ENCODE measurements at regions not wholly inside any gene's neighbourhood (a gene's known extent, or its start where the extent isn't known, plus 50 kb on each side); places are given as distances from the start of the nearest gene placed in this dataset.
"Not testable (repeated sequence)": the region's sequence is repeated elsewhere in the genome, so short reads cannot be mapped to it uniquely, and the experiment has no call there.

GRCh38 chr12:11987901-11988300 is 82.8 kb upstream of the BCL2L14 start:
- Histone ChIP-seq H3K9me3 (ENCODE audit: control insufficient read depth, low read length) (no peaks in the 10 kb centered on the region), H3K4me3 (ENCODE audit: low read length in 2 of 2) (no peak overlapping the region), H3K36me3 (ENCODE audit: control insufficient read depth in 1 of 2, insufficient read depth in 2 of 2, low read length in 1 of 2) (no peaks in the 10 kb centered on the region), H3K27ac (ENCODE audit: low read depth in 1 of 2, low read length in 2 of 2) (no peak overlapping the region), H3K4me1 (ENCODE audit: control insufficient read depth in 1 of 2, insufficient read depth in 2 of 2, low read length in 2 of 2) (no peaks in the 10 kb centered on the region), H3K27me3 (ENCODE audit: control insufficient read depth in 1 of 2, insufficient read depth in 2 of 2, low read length in 1 of 2) (no peaks in the 10 kb centered on the region)
- WGBS, 2 donors, result 74 to 75% methylated on average over 4 of the region's 4 CpGs
- intact Hi-C loops (cut with DNase I), result no loop called here
- no peak for DNase-seq
- ATAC-seq (ENCODE audit: low FRiP score), result no peak

DNA sequence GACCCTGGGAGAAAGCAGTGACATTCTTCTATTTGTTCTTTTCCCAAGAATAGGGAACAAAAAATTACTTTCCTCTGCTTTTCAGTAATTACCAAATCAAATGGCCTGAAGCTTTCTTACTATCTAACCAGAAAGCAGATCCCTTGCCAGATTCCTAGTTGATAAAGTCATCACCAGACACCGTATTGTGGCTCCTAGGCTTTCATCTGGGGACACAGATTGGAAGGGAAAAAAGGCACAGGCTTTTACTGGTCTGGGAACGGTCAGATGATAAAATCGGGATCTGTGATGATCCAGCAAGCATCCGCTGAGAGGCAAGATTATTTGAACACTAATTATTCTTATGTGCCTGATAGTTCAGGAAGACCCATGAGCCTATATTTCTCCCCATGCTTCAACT is 79.1 kb upstream of the BCL2L14 start:
- H3K27me3 ChIP-seq (ENCODE audit: control insufficient read depth in 1 of 2, insufficient read depth in 2 of 2, low read length in 1 of 2), result no peaks in the 10 kb centered on the region
- no peak overlapping the region for H3K27ac ChIP-seq (ENCODE audit: low read depth in 1 of 2, low read length in 2 of 2)
- intact Hi-C loops (cut with DNase I), result no loop called here
- WGBS, 2 donors, result 83 to 86% methylated on average over 4 of the region's 4 CpGs
- ATAC-seq (ENCODE audit: low FRiP score), result no peak
- H3K36me3 ChIP-seq (ENCODE audit: control insufficient read depth in 1 of 2, insufficient read depth in 2 of 2, low read length in 1 of 2), result no peaks in the 10 kb centered on the region
- H3K4me3 ChIP-seq (ENCODE audit: low read length in 2 of 2), result no peak overlapping the region
- no peak for DNase-seq
- H3K4me1 ChIP-seq (ENCODE audit: control insufficient read depth in 1 of 2, insufficient read depth in 2 of 2, low read length in 2 of 2), result no peaks in the 10 kb centered on the region
- H3K9me3 ChIP-seq (ENCODE audit: control insufficient read depth, low read length), result no peaks in the 10 kb centered on the region

DNA sequence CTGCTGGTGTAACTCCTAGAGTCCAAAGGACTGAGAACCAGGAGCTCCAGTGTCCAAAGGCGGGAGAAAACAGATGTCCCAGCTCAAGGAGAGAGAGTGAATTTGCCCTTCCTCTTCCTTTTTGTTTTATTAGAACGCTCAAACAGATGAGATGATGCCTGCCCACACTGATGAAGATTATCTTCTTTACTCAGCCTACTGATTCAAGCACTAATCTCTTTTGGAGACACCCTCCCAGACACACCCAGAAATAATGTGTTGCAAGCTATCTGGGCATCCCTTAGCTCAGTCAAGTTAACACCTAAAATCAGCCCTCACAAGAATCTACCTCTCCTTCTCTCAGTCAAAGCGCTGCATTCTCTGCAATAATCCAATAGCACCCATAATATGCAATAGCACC is 78.2 kb upstream of the BCL2L14 start:
- intact Hi-C loops (cut with DNase I), result no loop called here
- Histone ChIP-seq H3K27ac (ENCODE audit: low read depth in 1 of 2, low read length in 2 of 2) (no peak overlapping the region), H3K27me3 (ENCODE audit: control insufficient read depth in 1 of 2, insufficient read depth in 2 of 2, low read length in 1 of 2) (no peaks in the 10 kb centered on the region), H3K4me1 (ENCODE audit: control insufficient read depth in 1 of 2, insufficient read depth in 2 of 2, low read length in 2 of 2) (no peaks in the 10 kb centered on the region), H3K4me3 (ENCODE audit: low read length in 2 of 2) (no peak overlapping the region), H3K9me3 (ENCODE audit: control insufficient read depth, low read length) (no peaks in the 10 kb centered on the region), H3K36me3 (ENCODE audit: control insufficient read depth in 1 of 2, insufficient read depth in 2 of 2, low read length in 1 of 2) (no peaks in the 10 kb centered on the region)
- no peak for ATAC-seq (ENCODE audit: low FRiP score)
- no peak for DNase-seq
- WGBS, 2 donors, result 95 to 98% methylated on average over 3 of the region's 3 CpGs

GRCh38 chr12:11998307-11998943 is 72.3 kb upstream of the BCL2L14 start:
- DNase-seq; H3K27me3 ChIP-seq (ENCODE audit: control insufficient read depth in 1 of 2, insufficient read depth in 2 of 2, low read length in 1 of 2); H3K4me1 ChIP-seq (ENCODE audit: control insufficient read depth in 1 of 2, insufficient read depth in 2 of 2, low read length in 2 of 2); H3K27ac ChIP-seq (ENCODE audit: low read depth in 1 of 2, low read length in 2 of 2); intact Hi-C loops (cut with DNase I); H3K9me3 ChIP-seq (ENCODE audit: control insufficient read depth, low read length); H3K36me3 ChIP-seq (ENCODE audit: control insufficient read depth in 1 of 2, insufficient read depth in 2 of 2, low read length in 1 of 2); ATAC-seq (ENCODE audit: low FRiP score); H3K4me3 ChIP-seq (ENCODE audit: low read length in 2 of 2): not testable (repeated sequence)
- WGBS, 2 donors, result 82 to 91% methylated on average over 7 of the region's 7 CpGs

GRCh38 chr12:11998944-11999315 is 71.8 kb upstream of the BCL2L14 start:
- 91 to 94% methylated on average over 1 of the region's 1 CpG for WGBS, 2 donors
- ATAC-seq (ENCODE audit: low FRiP score) (no peak), DNase-seq (no peak)
- Histone ChIP-seq H3K27me3 (ENCODE audit: control insufficient read depth in 1 of 2, insufficient read depth in 2 of 2, low read length in 1 of 2) (no peaks in the 10 kb centered on the region), H3K9me3 (ENCODE audit: control insufficient read depth, low read length) (no peaks in the 10 kb centered on the region), H3K27ac (ENCODE audit: low read depth in 1 of 2, low read length in 2 of 2) (no peak overlapping the region), H3K36me3 (ENCODE audit: control insufficient read depth in 1 of 2, insufficient read depth in 2 of 2, low read length in 1 of 2) (no peaks in the 10 kb centered on the region), H3K4me3 (ENCODE audit: low read length in 2 of 2) (no peak overlapping the region), H3K4me1 (ENCODE audit: control insufficient read depth in 1 of 2, insufficient read depth in 2 of 2, low read length in 2 of 2) (no peaks in the 10 kb centered on the region)
- intact Hi-C loops (cut with DNase I), result no loop called here

GRCh38 chr12:12003609-12004008 is 67.1 kb upstream of the BCL2L14 start:
- ATAC-seq (ENCODE audit: low FRiP score), result no peak
- intact Hi-C loops (cut with DNase I), result no loop called here
- WGBS, 2 donors, result 91 to 97% methylated on average over 5 of the region's 5 CpGs

GRCh38 chr12:12004524-12004923 is 66.2 kb upstream of the BCL2L14 start:
- no peaks in the 10 kb centered on the region for H3K36me3 ChIP-seq (ENCODE audit: control insufficient read depth in 1 of 2, insufficient read depth in 2 of 2, low read length in 1 of 2)
- intact Hi-C loops (cut with DNase I), result no loop called here
- ATAC-seq (ENCODE audit: low FRiP score), result no peak
- H3K4me1 ChIP-seq (ENCODE audit: control insufficient read depth in 1 of 2, insufficient read depth in 2 of 2, low read length in 2 of 2), result no peaks in the 10 kb centered on the region
- 80 to 90% methylated on average over 3 of the region's 3 CpGs for WGBS, 2 donors
- no peak overlapping the region for H3K27ac ChIP-seq (ENCODE audit: low read depth in 1 of 2, low read length in 2 of 2)
- no peak for DNase-seq
- H3K27me3 ChIP-seq (ENCODE audit: control insufficient read depth in 1 of 2, insufficient read depth in 2 of 2, low read length in 1 of 2), result no peaks in the 10 kb centered on the region
- H3K4me3 ChIP-seq (ENCODE audit: low read length in 2 of 2), result no peak overlapping the region
- H3K9me3 ChIP-seq (ENCODE audit: control insufficient read depth, low read length), result no peaks in the 10 kb centered on the region

More at GRCh38 chr12:12003609-12004008, 67.1 kb upstream of the BCL2L14 start:
- H3K9me3 ChIP-seq (ENCODE audit: control insufficient read depth, low read length), result no peaks in the 10 kb centered on the region
- no peak overlapping the region for H3K4me3 ChIP-seq (ENCODE audit: low read length in 2 of 2)
- H3K36me3 ChIP-seq (ENCODE audit: control insufficient read depth in 1 of 2, insufficient read depth in 2 of 2, low read length in 1 of 2), result no peaks in the 10 kb centered on the region
- DNase-seq, result no peak
- H3K4me1 ChIP-seq (ENCODE audit: control insufficient read depth in 1 of 2, insufficient read depth in 2 of 2, low read length in 2 of 2), result no peaks in the 10 kb centered on the region
- H3K27ac ChIP-seq (ENCODE audit: low read depth in 1 of 2, low read length in 2 of 2), result no peak overlapping the region
- H3K27me3 ChIP-seq (ENCODE audit: control insufficient read depth in 1 of 2, insufficient read depth in 2 of 2, low read length in 1 of 2), result no peaks in the 10 kb centered on the region

GRCh38 chr12:12007001-12007712 is 63.6 kb upstream of the BCL2L14 start:
- DNase-seq, result no peak
- no peaks in the 10 kb centered on the region for H3K9me3 ChIP-seq (ENCODE audit: control insufficient read depth, low read length)
- no peaks in the 10 kb centered on the region for H3K4me1 ChIP-seq (ENCODE audit: control insufficient read depth in 1 of 2, insufficient read depth in 2 of 2, low read length in 2 of 2)
- 80 to 86% methylated on average over 7 of the region's 7 CpGs for WGBS, 2 donors
- intact Hi-C loops (cut with DNase I), result no loop called here
- H3K4me3 ChIP-seq (ENCODE audit: low read length in 2 of 2), result no peak overlapping the region
- ATAC-seq (ENCODE audit: low FRiP score), result no peak
- no peaks in the 10 kb centered on the region for H3K36me3 ChIP-seq (ENCODE audit: control insufficient read depth in 1 of 2, insufficient read depth in 2 of 2, low read length in 1 of 2)
- no peak overlapping the region for H3K27ac ChIP-seq (ENCODE audit: low read depth in 1 of 2, low read length in 2 of 2)
- no peaks in the 10 kb centered on the region for H3K27me3 ChIP-seq (ENCODE audit: control insufficient read depth in 1 of 2, insufficient read depth in 2 of 2, low read length in 1 of 2)

GRCh38 chr12:12007713-12008231 is 63.0 kb upstream of the BCL2L14 start:
- Histone ChIP-seq H3K9me3 (ENCODE audit: control insufficient read depth, low read length) (no peaks in the 10 kb centered on the region), H3K4me3 (ENCODE audit: low read length in 2 of 2) (no peak overlapping the region), H3K4me1 (ENCODE audit: control insufficient read depth in 1 of 2, insufficient read depth in 2 of 2, low read length in 2 of 2) (no peaks in the 10 kb centered on the region), H3K27ac (ENCODE audit: low read depth in 1 of 2, low read length in 2 of 2) (no peak overlapping the region), H3K36me3 (ENCODE audit: control insufficient read depth in 1 of 2, insufficient read depth in 2 of 2, low read length in 1 of 2) (no peaks in the 10 kb centered on the region), H3K27me3 (ENCODE audit: control insufficient read depth in 1 of 2, insufficient read depth in 2 of 2, low read length in 1 of 2) (no peaks in the 10 kb centered on the region)
- WGBS, 2 donors, result 93 to 94% methylated on average over 9 of the region's 9 CpGs
- DNase-seq, result no peak
- intact Hi-C loops (cut with DNase I), result no loop called here
- ATAC-seq (ENCODE audit: low FRiP score), result no peak

Measured in aorta (tissue), 5 donors.